ENCODE measurements at regions not wholly inside any gene's neighbourhood (a gene's known extent, or its start where the extent isn't known, plus 50 kb on each side); places are given as distances from the start of the nearest gene placed in this dataset.

DNA sequence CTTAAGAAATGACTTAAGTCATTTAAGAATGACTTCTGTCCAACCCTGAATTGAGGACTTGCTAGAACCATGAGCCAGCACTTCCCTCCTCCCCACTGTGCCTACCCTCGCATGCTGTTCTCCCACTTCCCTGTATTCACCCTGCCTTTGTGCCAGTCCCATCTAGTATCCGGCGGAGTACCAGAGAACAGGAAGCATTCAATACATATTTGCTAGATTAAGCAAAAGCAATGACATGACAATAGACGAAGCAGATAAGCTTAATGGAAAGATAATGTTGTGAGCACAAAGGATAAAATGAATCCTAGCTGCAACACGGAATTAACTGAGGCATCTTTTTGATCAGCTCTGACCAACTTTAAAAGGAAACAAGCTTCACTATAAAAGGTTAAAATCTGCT is 328.5 kb downstream of the TDRD15 start:
- TF ChIP-seq, protein P1, sequence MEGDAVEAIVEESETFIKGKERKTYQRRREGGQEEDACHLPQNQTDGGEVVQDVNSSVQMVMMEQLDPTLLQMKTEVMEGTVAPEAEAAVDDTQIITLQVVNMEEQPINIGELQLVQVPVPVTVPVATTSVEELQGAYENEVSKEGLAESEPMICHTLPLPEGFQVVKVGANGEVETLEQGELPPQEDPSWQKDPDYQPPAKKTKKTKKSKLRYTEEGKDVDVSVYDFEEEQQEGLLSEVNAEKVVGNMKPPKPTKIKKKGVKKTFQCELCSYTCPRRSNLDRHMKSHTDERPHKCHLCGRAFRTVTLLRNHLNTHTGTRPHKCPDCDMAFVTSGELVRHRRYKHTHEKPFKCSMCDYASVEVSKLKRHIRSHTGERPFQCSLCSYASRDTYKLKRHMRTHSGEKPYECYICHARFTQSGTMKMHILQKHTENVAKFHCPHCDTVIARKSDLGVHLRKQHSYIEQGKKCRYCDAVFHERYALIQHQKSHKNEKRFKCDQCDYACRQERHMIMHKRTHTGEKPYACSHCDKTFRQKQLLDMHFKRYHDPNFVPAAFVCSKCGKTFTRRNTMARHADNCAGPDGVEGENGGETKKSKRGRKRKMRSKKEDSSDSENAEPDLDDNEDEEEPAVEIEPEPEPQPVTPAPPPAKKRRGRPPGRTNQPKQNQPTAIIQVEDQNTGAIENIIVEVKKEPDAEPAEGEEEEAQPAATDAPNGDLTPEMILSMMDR (IDR thresholded peaks at IDR 0.05), result no peak
- TF ChIP-seq POLR2AphosphoS5 (IDR thresholded peaks at IDR 0.05; ENCODE audit: insufficient read depth in 1 of 2, low read depth in 1 of 2), result no peak

All from vagina (tissue), 2 donors.